ENCODE measurements at regions not wholly inside any gene's neighbourhood (a gene's known extent, or its start where the extent isn't known, plus 50 kb on each side); places are given as distances from the start of the nearest gene placed in this dataset.

GRCh38 chr22:44582016-44582415 is 84.0 kb upstream of the RTL6 start:
- peaks cover 0 to 8% of the 10 kb centered on the region in 2 donors for H3K4me1 ChIP-seq (ENCODE audit: control insufficient read depth in 2 of 2, insufficient read depth in 2 of 2, low read length in 1 of 2)
- H3K27ac ChIP-seq (ENCODE audit: low read depth in 2 of 2, low read length in 1 of 2), result no peak overlapping the region
- no peaks in the 10 kb centered on the region for H3K9me3 ChIP-seq (ENCODE audit: control insufficient read depth in 2 of 2, insufficient read depth in 1 of 2, low read depth in 1 of 2, low read length in 1 of 2)
- H3K4me3 ChIP-seq (ENCODE audit: low read depth in 1 of 2, low read length in 2 of 2), result no peak overlapping the region
- WGBS, 2 donors, result 88% methylated on average over 10 of the region's 10 CpGs
- H3K27me3 ChIP-seq (ENCODE audit: control insufficient read depth in 1 of 2, insufficient read depth in 2 of 2, low read length in 2 of 2), result no peaks in the 10 kb centered on the region
- no peaks in the 10 kb centered on the region for H3K36me3 ChIP-seq (ENCODE audit: control insufficient read depth in 2 of 2, insufficient read depth in 2 of 2, low read length in 1 of 2)

- no peaks in the 10 kb centered on the region for H3K27me3 ChIP-seq (ENCODE audit: control insufficient read depth in 1 of 2, insufficient read depth in 2 of 2, low read length in 2 of 2)
- H3K27ac ChIP-seq (ENCODE audit: low read depth in 2 of 2, low read length in 1 of 2), result no peak overlapping the region
- peaks cover 0 to 3% of the 10 kb centered on the region in 2 donors for H3K4me1 ChIP-seq (ENCODE audit: control insufficient read depth in 2 of 2, insufficient read depth in 2 of 2, low read length in 1 of 2)
- H3K36me3 ChIP-seq (ENCODE audit: control insufficient read depth in 2 of 2, insufficient read depth in 2 of 2, low read length in 1 of 2), result no peaks in the 10 kb centered on the region
- no peak overlapping the region for H3K4me3 ChIP-seq (ENCODE audit: low read depth in 1 of 2, low read length in 2 of 2)
- WGBS, 2 donors, result 80 to 87% methylated on average over 12 of the region's 12 CpGs
- H3K9me3 ChIP-seq (ENCODE audit: control insufficient read depth in 2 of 2, insufficient read depth in 1 of 2, low read depth in 1 of 2, low read length in 1 of 2), result no peaks in the 10 kb centered on the region
Measured at GRCh38 chr22:44581096-44581435, 83.0 kb upstream of the RTL6 start.

GRCh38 chr22:44580176-44581095 is 82.4 kb upstream of the RTL6 start:
- Histone ChIP-seq H3K9me3 (ENCODE audit: control insufficient read depth in 2 of 2, insufficient read depth in 1 of 2, low read depth in 1 of 2, low read length in 1 of 2) (no peaks in the 10 kb centered on the region), H3K4me3 (ENCODE audit: low read depth in 1 of 2, low read length in 2 of 2) (no peak overlapping the region), H3K36me3 (ENCODE audit: control insufficient read depth in 2 of 2, insufficient read depth in 2 of 2, low read length in 1 of 2) (no peaks in the 10 kb centered on the region), H3K27ac (ENCODE audit: low read depth in 2 of 2, low read length in 1 of 2) (no peak overlapping the region), H3K27me3 (ENCODE audit: control insufficient read depth in 1 of 2, insufficient read depth in 2 of 2, low read length in 2 of 2) (no peaks in the 10 kb centered on the region), H3K4me1 (ENCODE audit: control insufficient read depth in 2 of 2, insufficient read depth in 2 of 2, low read length in 1 of 2) (no peaks in the 10 kb centered on the region)
- WGBS, 2 donors, result 74 to 85% methylated on average over 22 of the region's 22 CpGs

- H3K9me3 ChIP-seq (ENCODE audit: control insufficient read depth in 2 of 2, insufficient read depth in 1 of 2, low read depth in 1 of 2, low read length in 1 of 2), result no peaks in the 10 kb centered on the region
- no peak overlapping the region for H3K27ac ChIP-seq (ENCODE audit: low read depth in 2 of 2, low read length in 1 of 2)
- H3K27me3 ChIP-seq (ENCODE audit: control insufficient read depth in 1 of 2, insufficient read depth in 2 of 2, low read length in 2 of 2), result no peaks in the 10 kb centered on the region
Measured at GRCh38 chr22:44578516-44579230, 80.6 kb upstream of the RTL6 start.

GRCh38 chr22:44578110-44578457 is 80.1 kb upstream of the RTL6 start:
- Histone ChIP-seq H3K27ac (ENCODE audit: low read depth in 2 of 2, low read length in 1 of 2) (no peak overlapping the region), H3K4me3 (ENCODE audit: low read depth in 1 of 2, low read length in 2 of 2) (no peak overlapping the region), H3K4me1 (ENCODE audit: control insufficient read depth in 2 of 2, insufficient read depth in 2 of 2, low read length in 1 of 2) (peaks cover 4% of the 10 kb centered on the region in 2 donors), H3K27me3 (ENCODE audit: control insufficient read depth in 1 of 2, insufficient read depth in 2 of 2, low read length in 2 of 2) (no peaks in the 10 kb centered on the region), H3K9me3 (ENCODE audit: control insufficient read depth in 2 of 2, insufficient read depth in 1 of 2, low read depth in 1 of 2, low read length in 1 of 2) (no peaks in the 10 kb centered on the region), H3K36me3 (ENCODE audit: control insufficient read depth in 2 of 2, insufficient read depth in 2 of 2, low read length in 1 of 2) (no peaks in the 10 kb centered on the region)
- WGBS, 2 donors, result 57 to 60% methylated on average over 3 of the region's 3 CpGs

More at GRCh38 chr22:44578516-44579230, 80.6 kb upstream of the RTL6 start:
- 75 to 79% methylated on average over 10 of the region's 10 CpGs for WGBS, 2 donors
- Histone ChIP-seq H3K4me1 (ENCODE audit: control insufficient read depth in 2 of 2, insufficient read depth in 2 of 2, low read length in 1 of 2) (peaks cover 4% of the 10 kb centered on the region in 2 donors), H3K4me3 (ENCODE audit: low read depth in 1 of 2, low read length in 2 of 2) (no peak overlapping the region), H3K36me3 (ENCODE audit: control insufficient read depth in 2 of 2, insufficient read depth in 2 of 2, low read length in 1 of 2) (no peaks in the 10 kb centered on the region)

GRCh38 chr22:44577391-44578109 is 79.5 kb upstream of the RTL6 start:
- H3K4me3 ChIP-seq (ENCODE audit: low read depth in 1 of 2, low read length in 2 of 2), result no peak overlapping the region
- WGBS, 2 donors, result 86 to 91% methylated on average over 26 of the region's 26 CpGs
- peaks cover 4 to 8% of the 10 kb centered on the region in 2 donors for H3K4me1 ChIP-seq (ENCODE audit: control insufficient read depth in 2 of 2, insufficient read depth in 2 of 2, low read length in 1 of 2)
- no peak overlapping the region for H3K27ac ChIP-seq (ENCODE audit: low read depth in 2 of 2, low read length in 1 of 2)
- H3K27me3 ChIP-seq (ENCODE audit: control insufficient read depth in 1 of 2, insufficient read depth in 2 of 2, low read length in 2 of 2), result no peaks in the 10 kb centered on the region
- no peaks in the 10 kb centered on the region for H3K9me3 ChIP-seq (ENCODE audit: control insufficient read depth in 2 of 2, insufficient read depth in 1 of 2, low read depth in 1 of 2, low read length in 1 of 2)
- H3K36me3 ChIP-seq (ENCODE audit: control insufficient read depth in 2 of 2, insufficient read depth in 2 of 2, low read length in 1 of 2), result no peaks in the 10 kb centered on the region

- no peak overlapping the region for H3K4me3 ChIP-seq (ENCODE audit: low read depth in 1 of 2, low read length in 2 of 2)
- 81 to 83% methylated on average over 15 of the region's 15 CpGs for WGBS, 2 donors
- peaks cover 4 to 9% of the 10 kb centered on the region in 2 donors for H3K4me1 ChIP-seq (ENCODE audit: control insufficient read depth in 2 of 2, insufficient read depth in 2 of 2, low read length in 1 of 2)
- no peaks in the 10 kb centered on the region for H3K36me3 ChIP-seq (ENCODE audit: control insufficient read depth in 2 of 2, insufficient read depth in 2 of 2, low read length in 1 of 2)
- no peaks in the 10 kb centered on the region for H3K27me3 ChIP-seq (ENCODE audit: control insufficient read depth in 1 of 2, insufficient read depth in 2 of 2, low read length in 2 of 2)
- no peaks in the 10 kb centered on the region for H3K9me3 ChIP-seq (ENCODE audit: control insufficient read depth in 2 of 2, insufficient read depth in 1 of 2, low read depth in 1 of 2, low read length in 1 of 2)
- H3K27ac ChIP-seq (ENCODE audit: low read depth in 2 of 2, low read length in 1 of 2), result no peak overlapping the region
Measured at GRCh38 chr22:44576311-44577260, 78.6 kb upstream of the RTL6 start.

GRCh38 chr22:44575381-44576268 is 77.6 kb upstream of the RTL6 start:
- Histone ChIP-seq H3K4me3 (ENCODE audit: low read depth in 1 of 2, low read length in 2 of 2) (no peak overlapping the region), H3K27me3 (ENCODE audit: control insufficient read depth in 1 of 2, insufficient read depth in 2 of 2, low read length in 2 of 2) (no peaks in the 10 kb centered on the region), H3K4me1 (ENCODE audit: control insufficient read depth in 2 of 2, insufficient read depth in 2 of 2, low read length in 1 of 2) (peaks cover 4 to 9% of the 10 kb centered on the region in 2 donors), H3K9me3 (ENCODE audit: control insufficient read depth in 2 of 2, insufficient read depth in 1 of 2, low read depth in 1 of 2, low read length in 1 of 2) (no peaks in the 10 kb centered on the region), H3K27ac (ENCODE audit: low read depth in 2 of 2, low read length in 1 of 2) (no peak overlapping the region), H3K36me3 (ENCODE audit: control insufficient read depth in 2 of 2, insufficient read depth in 2 of 2, low read length in 1 of 2) (no peaks in the 10 kb centered on the region)
- WGBS, 2 donors, result 51 to 52% methylated on average over 7 of the region's 7 CpGs

Data from esophagus (tissue), 2 donors.